Activated CD4-positive, alpha-beta memory T cell treated with anti-CD3 and anti-CD28 coated beads, Interleukin-2, amount 10 ng/mL, durations not matched to agents 7 days and 5 days (primary cell): ENCODE measurements at regions not wholly inside any gene's neighbourhood (a gene's known extent, or its start where the extent isn't known, plus 50 kb on each side); places are given as distances from the start of the nearest gene placed in this dataset.

ENCODE experiments used
- CTCF ChIA-PET: fragments of 350-600 bp; sonication (Branson Sonifier 250); formaldehyde crosslinking; loops from one replicate; lab custom pipeline; 2021; ENCODE audit warnings: antibody characterized with exemption, inconsistent platforms; lab: Charles Lee
- POLR2A ChIA-PET: fragments of 350-600 bp; sonication (Branson Sonifier 250); formaldehyde crosslinking; loops from one replicate; lab custom pipeline; 2021; ENCODE audit warnings: antibody characterized with exemption; lab: Charles Lee
- DNase-seq: peaks from one replicate; pipeline ENCODE4 v3.0.0-alpha.2; 2020
- H3K27ac Mint-ChIP-seq: one replicate; pipeline ENCODE4 v1.8.0; 2021; ENCODE audit warnings: mild to moderate bottlenecking, mixed read lengths
- H3K27me3 Mint-ChIP-seq: one replicate; pipeline ENCODE4 v1.8.0; 2021; ENCODE audit warnings: mixed read lengths
- H3K36me3 Mint-ChIP-seq: one replicate; pipeline ENCODE4 v1.8.0; 2021; ENCODE audit warnings: low read depth, mixed read lengths
- H3K4me1 Mint-ChIP-seq: one replicate; pipeline ENCODE4 v1.8.0; 2021; ENCODE audit warnings: mixed read lengths
- H3K4me3 Mint-ChIP-seq: one replicate; pipeline ENCODE4 v1.8.0; 2021; ENCODE audit warnings: mild to moderate bottlenecking, mixed read lengths
- H3K9me3 Mint-ChIP-seq: one replicate; pipeline ENCODE4 v1.8.0; 2021; ENCODE audit warnings: mixed read lengths

- Mint-ChIP-seq H3K27me3 (no peaks in the 10 kb centered on the region), H3K27ac (no peak overlapping the region), H3K4me3 (no peak overlapping the region), H3K36me3 (no peaks in the 10 kb centered on the region), H3K4me1 (no peaks in the 10 kb centered on the region), H3K9me3 (no peaks in the 10 kb centered on the region)
- CTCF ChIA-PET = no interaction called here
- no peak for DNase-seq
- POLR2A ChIA-PET = no interaction called here
These were observed 475.6 kb upstream of the CWC22 start for GRCh38 chr2:180482696-180483095.

- ChIA-PET CTCF (no interaction called here), POLR2A (no interaction called here)
- H3K4me1 Mint-ChIP-seq = no peaks in the 10 kb centered on the region
- H3K36me3 Mint-ChIP-seq = no peaks in the 10 kb centered on the region
- DNase-seq = no peak
- no peaks in the 10 kb centered on the region for H3K27me3 Mint-ChIP-seq
- no peak overlapping the region for H3K27ac Mint-ChIP-seq
- no peak overlapping the region for H3K4me3 Mint-ChIP-seq
- H3K9me3 Mint-ChIP-seq = no peaks in the 10 kb centered on the region
These were observed 474.9 kb upstream of the CWC22 start for GRCh38 chr2:180481998-180482397.

GRCh38 chr2:180478883-180479282 lies 471.8 kb upstream of the CWC22 start:
- no peak overlapping the region for H3K27ac Mint-ChIP-seq
- H3K36me3 Mint-ChIP-seq = no peaks in the 10 kb centered on the region
- DNase-seq = no peak
- H3K27me3 Mint-ChIP-seq = no peaks in the 10 kb centered on the region
- POLR2A ChIA-PET = no interaction called here
- no peaks in the 10 kb centered on the region for H3K9me3 Mint-ChIP-seq
- CTCF ChIA-PET = no interaction called here
- H3K4me3 Mint-ChIP-seq = no peak overlapping the region
- no peaks in the 10 kb centered on the region for H3K4me1 Mint-ChIP-seq

GRCh38 chr2:180474716-180475115 lies 467.6 kb upstream of the CWC22 start:
- H3K36me3 Mint-ChIP-seq = no peaks in the 10 kb centered on the region
- DNase-seq = no peak
- no peak overlapping the region for H3K27ac Mint-ChIP-seq
- ChIA-PET POLR2A (no interaction called here), CTCF (no interaction called here)
- H3K9me3 Mint-ChIP-seq = no peaks in the 10 kb centered on the region
- H3K4me1 Mint-ChIP-seq = no peaks in the 10 kb centered on the region
- H3K27me3 Mint-ChIP-seq = no peaks in the 10 kb centered on the region
- H3K4me3 Mint-ChIP-seq = no peak overlapping the region

GRCh38 chr2:180473456-180473855 lies 466.4 kb upstream of the CWC22 start:
- H3K9me3 Mint-ChIP-seq = no peaks in the 10 kb centered on the region
- ChIA-PET CTCF (no interaction called here), POLR2A (no interaction called here)
- no peak overlapping the region for H3K4me3 Mint-ChIP-seq
- H3K4me1 Mint-ChIP-seq = no peaks in the 10 kb centered on the region
- H3K27me3 Mint-ChIP-seq = no peaks in the 10 kb centered on the region
- no peak for DNase-seq
- no peaks in the 10 kb centered on the region for H3K36me3 Mint-ChIP-seq
- no peak overlapping the region for H3K27ac Mint-ChIP-seq

- POLR2A ChIA-PET = no interaction called here
- CTCF ChIA-PET = no interaction called here
- no peaks in the 10 kb centered on the region for H3K36me3 Mint-ChIP-seq
These were observed 465.0 kb upstream of the CWC22 start for GRCh38 chr2:180472133-180472532.

GRCh38 chr2:180463608-180464007 lies 456.5 kb upstream of the CWC22 start:
- Mint-ChIP-seq H3K4me3 (no peak overlapping the region), H3K4me1 (no peaks in the 10 kb centered on the region), H3K27me3 (no peaks in the 10 kb centered on the region), H3K9me3 (no peaks in the 10 kb centered on the region), H3K27ac (no peak overlapping the region), H3K36me3 (no peaks in the 10 kb centered on the region)
- POLR2A ChIA-PET = no interaction called here
- CTCF ChIA-PET = no interaction called here
- no peak for DNase-seq

More at GRCh38 chr2:180472133-180472532, 465.0 kb upstream of the CWC22 start:
- no peak overlapping the region for H3K27ac Mint-ChIP-seq
- DNase-seq = no peak
- no peak overlapping the region for H3K4me3 Mint-ChIP-seq
- no peaks in the 10 kb centered on the region for H3K27me3 Mint-ChIP-seq
- no peaks in the 10 kb centered on the region for H3K4me1 Mint-ChIP-seq
- H3K9me3 Mint-ChIP-seq = no peaks in the 10 kb centered on the region

- Mint-ChIP-seq H3K27me3 (no peaks in the 10 kb centered on the region), H3K4me1 (no peaks in the 10 kb centered on the region), H3K36me3 (no peaks in the 10 kb centered on the region), H3K4me3 (no peak overlapping the region), H3K9me3 (no peaks in the 10 kb centered on the region), H3K27ac (no peak overlapping the region)
- ChIA-PET CTCF (no interaction called here), POLR2A (no interaction called here)
- no peak for DNase-seq
These were observed 454.7 kb upstream of the CWC22 start for GRCh38 chr2:180461761-180462160.

- no peaks in the 10 kb centered on the region for H3K9me3 Mint-ChIP-seq
- H3K27me3 Mint-ChIP-seq = no peaks in the 10 kb centered on the region
- H3K27ac Mint-ChIP-seq = no peak overlapping the region
- H3K4me3 Mint-ChIP-seq = no peak overlapping the region
- no peaks in the 10 kb centered on the region for H3K36me3 Mint-ChIP-seq
- ChIA-PET CTCF (no interaction called here), POLR2A (no interaction called here)
- DNase-seq = no peak
- H3K4me1 Mint-ChIP-seq = no peaks in the 10 kb centered on the region
These were observed 449.7 kb upstream of the CWC22 start for GRCh38 chr2:180456801-180457200.

GRCh38 chr2:180450841-180451240 lies 443.7 kb upstream of the CWC22 start:
- ChIA-PET POLR2A (no interaction called here), CTCF (no interaction called here)
- H3K27ac Mint-ChIP-seq = no peak overlapping the region
- H3K4me1 Mint-ChIP-seq = no peaks in the 10 kb centered on the region
- no peak overlapping the region for H3K4me3 Mint-ChIP-seq
- no peaks in the 10 kb centered on the region for H3K9me3 Mint-ChIP-seq
- no peaks in the 10 kb centered on the region for H3K36me3 Mint-ChIP-seq
- H3K27me3 Mint-ChIP-seq = no peaks in the 10 kb centered on the region
- no peak for DNase-seq

GRCh38 chr2:180449171-180449915 lies 442.2 kb upstream of the CWC22 start:
- DNase-seq = no peak
- Mint-ChIP-seq H3K27ac (no peak overlapping the region), H3K9me3 (no peaks in the 10 kb centered on the region), H3K4me1 (no peaks in the 10 kb centered on the region), H3K36me3 (no peaks in the 10 kb centered on the region), H3K27me3 (no peaks in the 10 kb centered on the region), H3K4me3 (no peak overlapping the region)
- CTCF ChIA-PET = no interaction called here
- POLR2A ChIA-PET = no interaction called here

GRCh38 chr2:180446492-180446891 lies 439.4 kb upstream of the CWC22 start:
- Mint-ChIP-seq H3K9me3 (no peaks in the 10 kb centered on the region), H3K36me3 (no peaks in the 10 kb centered on the region), H3K4me3 (no peak overlapping the region), H3K27ac (no peak overlapping the region), H3K4me1 (no peaks in the 10 kb centered on the region), H3K27me3 (no peaks in the 10 kb centered on the region)
- CTCF ChIA-PET = no interaction called here
- POLR2A ChIA-PET = no interaction called here
- DNase-seq = no peak

GRCh38 chr2:180443888-180444287 lies 436.8 kb upstream of the CWC22 start:
- ChIA-PET CTCF (no interaction called here), POLR2A (no interaction called here)
- Mint-ChIP-seq H3K4me3 (no peak overlapping the region), H3K36me3 (no peaks in the 10 kb centered on the region), H3K4me1 (no peaks in the 10 kb centered on the region), H3K9me3 (no peaks in the 10 kb centered on the region), H3K27ac (no peak overlapping the region), H3K27me3 (no peaks in the 10 kb centered on the region)
- no peak for DNase-seq

- Mint-ChIP-seq H3K27ac (no peak overlapping the region), H3K9me3 (no peaks in the 10 kb centered on the region), H3K4me3 (no peak overlapping the region), H3K27me3 (no peaks in the 10 kb centered on the region), H3K4me1 (no peaks in the 10 kb centered on the region), H3K36me3 (no peaks in the 10 kb centered on the region)
- no peak for DNase-seq
- ChIA-PET POLR2A (no interaction called here), CTCF (no interaction called here)
These were observed 436.0 kb upstream of the CWC22 start for GRCh38 chr2:180442860-180443644.
